ENCODE measurements at regions not wholly inside any gene's neighbourhood (a gene's known extent, or its start where the extent isn't known, plus 50 kb on each side); places are given as distances from the start of the nearest gene placed in this dataset.
A peak's percentile ranks its signal among the peaks of the same experiment; 100 is the strongest.

- no peaks in the 10 kb centered on the region for H3K36me3 ChIP-seq
- no peaks in the 10 kb centered on the region for H3K9me3 ChIP-seq
- H3K27me3 ChIP-seq, result no peaks in the 10 kb centered on the region
- H3K4me3 ChIP-seq, result no peak overlapping the region
- DNase-seq (ENCODE audit: extremely low spot score), result no peak
- intact Hi-C loops (cut with DNase I), result no loop called here
- H3K4me1 ChIP-seq, result no peaks in the 10 kb centered on the region
- WGBS, result 53% methylated on average over 2 of the region's 2 CpGs
- TF ChIP-seq EP300 (IDR thresholded peaks at IDR 0.05), result no peak
- no peak for TF ChIP-seq CTCF (IDR thresholded peaks at IDR 0.05)
- TF ChIP-seq POLR2AphosphoS5 (IDR thresholded peaks at IDR 0.05), result no peak
- TF ChIP-seq POLR2A (IDR thresholded peaks at IDR 0.05; ENCODE audit: low read depth), result no peak
- H3K27ac ChIP-seq (replicated peaks in 1 of 4), result no peak overlapping the region
These were observed 63.5 kb upstream of the C1GALT1 start for GRCh38 chr7:7118822-7119221.

- no peaks in the 10 kb centered on the region for H3K27me3 ChIP-seq
- H3K36me3 ChIP-seq, result no peaks in the 10 kb centered on the region
- TF ChIP-seq CTCF (IDR thresholded peaks at IDR 0.05) (no peak), POLR2A (IDR thresholded peaks at IDR 0.05; ENCODE audit: low read depth) (no peak), EP300 (IDR thresholded peaks at IDR 0.05) (no peak), POLR2AphosphoS5 (IDR thresholded peaks at IDR 0.05) (no peak)
- no peak for DNase-seq (ENCODE audit: extremely low spot score)
- intact Hi-C loops (cut with DNase I), result no loop called here
- no peak overlapping the region for H3K4me3 ChIP-seq
- no peaks in the 10 kb centered on the region for H3K4me1 ChIP-seq
- H3K9me3 ChIP-seq, result no peaks in the 10 kb centered on the region
- no peak overlapping the region for H3K27ac ChIP-seq (replicated peaks in 1 of 4)
These were observed 62.6 kb upstream of the C1GALT1 start for GRCh38 chr7:7119729-7120128.

GRCh38 chr7:7122033-7122478 is 60.3 kb upstream of the C1GALT1 start:
- Histone ChIP-seq H3K27me3 (no peaks in the 10 kb centered on the region), H3K36me3 (no peaks in the 10 kb centered on the region), H3K9me3 (no peaks in the 10 kb centered on the region), H3K4me1 (no peaks in the 10 kb centered on the region), H3K27ac (replicated peaks in 1 of 4) (peak overlapping the region in 1 of 4 donors; percentile 50), H3K4me3 (no peak overlapping the region)
- intact Hi-C loops (cut with DNase I), result no loop called here
- no peak for TF ChIP-seq POLR2AphosphoS5 (IDR thresholded peaks at IDR 0.05)
- no peak for TF ChIP-seq EP300 (IDR thresholded peaks at IDR 0.05)
- no peak for TF ChIP-seq POLR2A (IDR thresholded peaks at IDR 0.05; ENCODE audit: low read depth)
- no peak for TF ChIP-seq CTCF (IDR thresholded peaks at IDR 0.05)
- 57% methylated on average over 4 of the region's 4 CpGs for WGBS
- DNase-seq (ENCODE audit: extremely low spot score), result no peak

- Histone ChIP-seq H3K27me3 (no peaks in the 10 kb centered on the region), H3K36me3 (no peaks in the 10 kb centered on the region), H3K9me3 (no peaks in the 10 kb centered on the region), H3K27ac (replicated peaks in 1 of 4) (peak overlapping the region in 1 of 4 donors; percentile 50), H3K4me1 (no peaks in the 10 kb centered on the region), H3K4me3 (no peak overlapping the region)
- intact Hi-C loops (cut with DNase I), result no loop called here
- DNase-seq (ENCODE audit: extremely low spot score), result no peak
- TF ChIP-seq EP300 (IDR thresholded peaks at IDR 0.05) (no peak), POLR2AphosphoS5 (IDR thresholded peaks at IDR 0.05) (no peak), CTCF (IDR thresholded peaks at IDR 0.05) (no peak), POLR2A (IDR thresholded peaks at IDR 0.05; ENCODE audit: low read depth) (no peak)
- 45% methylated on average over 4 of the region's 4 CpGs for WGBS
These were observed 59.6 kb upstream of the C1GALT1 start for GRCh38 chr7:7122701-7123281.

- H3K27me3 ChIP-seq, result no peaks in the 10 kb centered on the region
- H3K9me3 ChIP-seq, result no peaks in the 10 kb centered on the region
- no peak overlapping the region for H3K4me3 ChIP-seq
- H3K27ac ChIP-seq (replicated peaks in 1 of 4), result no peak overlapping the region
- 98% methylated on average over 2 of the region's 2 CpGs for WGBS
- no peak for TF ChIP-seq CTCF (IDR thresholded peaks at IDR 0.05)
- no peak for TF ChIP-seq EP300 (IDR thresholded peaks at IDR 0.05)
- TF ChIP-seq POLR2A (IDR thresholded peaks at IDR 0.05; ENCODE audit: low read depth), result no peak
- no peak for TF ChIP-seq POLR2AphosphoS5 (IDR thresholded peaks at IDR 0.05)
- H3K36me3 ChIP-seq, result no peaks in the 10 kb centered on the region
- no peak for DNase-seq (ENCODE audit: extremely low spot score)
- H3K4me1 ChIP-seq, result no peaks in the 10 kb centered on the region
- intact Hi-C loops (cut with DNase I), result no loop called here
These were observed 56.4 kb upstream of the C1GALT1 start for GRCh38 chr7:7125963-7126362.

Measured in esophagus muscularis mucosa (tissue), 4 donors.